ENCODE measurements at regions not wholly inside any gene's neighbourhood (a gene's known extent, or its start where the extent isn't known, plus 50 kb on each side); places are given as distances from the start of the nearest gene placed in this dataset.

GRCh38 chr7:32428546-32428945 is 61.6 kb downstream of the LSM5 start:
- H3K4me3 ChIP-seq (ENCODE audit: low read length in 2 of 2), result no peak overlapping the region
- H3K27me3 ChIP-seq (ENCODE audit: control insufficient read depth in 2 of 2, insufficient read depth in 2 of 2, low read length in 2 of 2), result peaks cover 9 to 11% of the 10 kb centered on the region in 2 donors
- no peak overlapping the region for H3K27ac ChIP-seq (ENCODE audit: low read depth in 2 of 2, low read length in 2 of 2)
- H3K4me1 ChIP-seq (ENCODE audit: control insufficient read depth in 2 of 2, insufficient read depth in 2 of 2, low read length in 2 of 2), result no peaks in the 10 kb centered on the region
- H3K9ac ChIP-seq (ENCODE audit: low read depth in 1 of 2, low read length in 2 of 2), result no peak overlapping the region
- H3K9me3 ChIP-seq (ENCODE audit: control insufficient read depth in 2 of 2, low read length in 2 of 2), result no peaks in the 10 kb centered on the region
- H3K36me3 ChIP-seq (ENCODE audit: control insufficient read depth in 2 of 2, insufficient read depth in 2 of 2, low read length in 2 of 2), result no peaks in the 10 kb centered on the region

DNA sequence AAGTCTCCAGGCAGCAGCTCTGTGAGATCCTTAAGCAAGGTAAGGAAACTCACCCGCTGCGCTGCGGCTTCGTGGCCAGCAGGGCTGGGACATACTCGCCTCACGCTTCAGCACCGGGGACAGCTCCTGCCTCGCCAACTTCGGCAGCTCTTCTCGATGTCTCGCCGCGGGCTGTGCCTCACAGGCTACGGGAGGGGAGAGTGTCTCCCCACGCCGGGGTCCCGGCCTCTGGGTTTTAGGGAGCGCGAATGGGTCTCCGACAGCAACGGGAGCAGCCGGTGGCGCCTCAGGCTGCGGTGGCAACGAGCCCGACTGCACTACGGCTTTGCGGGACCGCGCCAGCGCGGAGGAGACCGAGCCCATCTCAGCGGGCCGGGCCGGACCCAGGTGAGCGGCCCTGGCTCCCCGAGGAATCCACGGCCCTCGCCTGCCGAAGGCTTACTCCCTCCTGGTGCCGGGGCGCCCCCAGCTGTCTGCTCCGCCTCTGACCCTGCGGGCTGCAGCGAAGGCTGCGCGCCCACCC is 62.4 kb downstream of the LSM5 start:
- H3K27ac ChIP-seq (ENCODE audit: low read depth in 2 of 2, low read length in 2 of 2), result no peak overlapping the region
- no peak overlapping the region for H3K9ac ChIP-seq (ENCODE audit: low read depth in 1 of 2, low read length in 2 of 2)
- peaks cover 9 to 11% of the 10 kb centered on the region in 2 donors for H3K27me3 ChIP-seq (ENCODE audit: control insufficient read depth in 2 of 2, insufficient read depth in 2 of 2, low read length in 2 of 2)
- no peaks in the 10 kb centered on the region for H3K36me3 ChIP-seq (ENCODE audit: control insufficient read depth in 2 of 2, insufficient read depth in 2 of 2, low read length in 2 of 2)
- no peaks in the 10 kb centered on the region for H3K4me1 ChIP-seq (ENCODE audit: control insufficient read depth in 2 of 2, insufficient read depth in 2 of 2, low read length in 2 of 2)
- no peak overlapping the region for H3K4me3 ChIP-seq (ENCODE audit: low read length in 2 of 2)
- no peaks in the 10 kb centered on the region for H3K9me3 ChIP-seq (ENCODE audit: control insufficient read depth in 2 of 2, low read length in 2 of 2)

GRCh38 chr7:32416846-32417245 is 73.3 kb downstream of the LSM5 start:
- H3K9ac ChIP-seq (ENCODE audit: low read depth in 1 of 2, low read length in 2 of 2), result no peak overlapping the region
- no peaks in the 10 kb centered on the region for H3K36me3 ChIP-seq (ENCODE audit: control insufficient read depth in 2 of 2, insufficient read depth in 2 of 2, low read length in 2 of 2)
- no peaks in the 10 kb centered on the region for H3K9me3 ChIP-seq (ENCODE audit: control insufficient read depth in 2 of 2, low read length in 2 of 2)
- no peak overlapping the region for H3K4me3 ChIP-seq (ENCODE audit: low read length in 2 of 2)
- H3K27ac ChIP-seq (ENCODE audit: low read depth in 2 of 2, low read length in 2 of 2), result no peak overlapping the region
- H3K27me3 ChIP-seq (ENCODE audit: control insufficient read depth in 2 of 2, insufficient read depth in 2 of 2, low read length in 2 of 2), result no peaks in the 10 kb centered on the region
- no peaks in the 10 kb centered on the region for H3K4me1 ChIP-seq (ENCODE audit: control insufficient read depth in 2 of 2, insufficient read depth in 2 of 2, low read length in 2 of 2)

GRCh38 chr7:32415936-32416335 is 74.2 kb downstream of the LSM5 start:
- Histone ChIP-seq H3K9ac (ENCODE audit: low read depth in 1 of 2, low read length in 2 of 2) (no peak overlapping the region), H3K27me3 (ENCODE audit: control insufficient read depth in 2 of 2, insufficient read depth in 2 of 2, low read length in 2 of 2) (no peaks in the 10 kb centered on the region), H3K4me1 (ENCODE audit: control insufficient read depth in 2 of 2, insufficient read depth in 2 of 2, low read length in 2 of 2) (no peaks in the 10 kb centered on the region), H3K9me3 (ENCODE audit: control insufficient read depth in 2 of 2, low read length in 2 of 2) (no peaks in the 10 kb centered on the region), H3K27ac (ENCODE audit: low read depth in 2 of 2, low read length in 2 of 2) (no peak overlapping the region), H3K4me3 (ENCODE audit: low read length in 2 of 2) (no peak overlapping the region), H3K36me3 (ENCODE audit: control insufficient read depth in 2 of 2, insufficient read depth in 2 of 2, low read length in 2 of 2) (no peaks in the 10 kb centered on the region)

GRCh38 chr7:32415519-32415918 is 74.7 kb downstream of the LSM5 start:
- Histone ChIP-seq H3K4me3 (ENCODE audit: low read length in 2 of 2) (no peak overlapping the region), H3K9me3 (ENCODE audit: control insufficient read depth in 2 of 2, low read length in 2 of 2) (no peaks in the 10 kb centered on the region)

GRCh38 chr7:32412471-32412870 is 77.7 kb downstream of the LSM5 start:
- Histone ChIP-seq H3K9me3 (ENCODE audit: control insufficient read depth in 2 of 2, low read length in 2 of 2) (no peaks in the 10 kb centered on the region), H3K9ac (ENCODE audit: low read depth in 1 of 2, low read length in 2 of 2) (no peak overlapping the region), H3K36me3 (ENCODE audit: control insufficient read depth in 2 of 2, insufficient read depth in 2 of 2, low read length in 2 of 2) (no peaks in the 10 kb centered on the region), H3K4me3 (ENCODE audit: low read length in 2 of 2) (no peak overlapping the region), H3K4me1 (ENCODE audit: control insufficient read depth in 2 of 2, insufficient read depth in 2 of 2, low read length in 2 of 2) (no peaks in the 10 kb centered on the region), H3K27ac (ENCODE audit: low read depth in 2 of 2, low read length in 2 of 2) (no peak overlapping the region), H3K27me3 (ENCODE audit: control insufficient read depth in 2 of 2, insufficient read depth in 2 of 2, low read length in 2 of 2) (no peaks in the 10 kb centered on the region)

More at GRCh38 chr7:32415519-32415918, 74.7 kb downstream of the LSM5 start:
- H3K4me1 ChIP-seq (ENCODE audit: control insufficient read depth in 2 of 2, insufficient read depth in 2 of 2, low read length in 2 of 2), result no peaks in the 10 kb centered on the region
- H3K36me3 ChIP-seq (ENCODE audit: control insufficient read depth in 2 of 2, insufficient read depth in 2 of 2, low read length in 2 of 2), result no peaks in the 10 kb centered on the region
- H3K27me3 ChIP-seq (ENCODE audit: control insufficient read depth in 2 of 2, insufficient read depth in 2 of 2, low read length in 2 of 2), result no peaks in the 10 kb centered on the region
- H3K27ac ChIP-seq (ENCODE audit: low read depth in 2 of 2, low read length in 2 of 2), result no peak overlapping the region
- H3K9ac ChIP-seq (ENCODE audit: low read depth in 1 of 2, low read length in 2 of 2), result no peak overlapping the region

DNA sequence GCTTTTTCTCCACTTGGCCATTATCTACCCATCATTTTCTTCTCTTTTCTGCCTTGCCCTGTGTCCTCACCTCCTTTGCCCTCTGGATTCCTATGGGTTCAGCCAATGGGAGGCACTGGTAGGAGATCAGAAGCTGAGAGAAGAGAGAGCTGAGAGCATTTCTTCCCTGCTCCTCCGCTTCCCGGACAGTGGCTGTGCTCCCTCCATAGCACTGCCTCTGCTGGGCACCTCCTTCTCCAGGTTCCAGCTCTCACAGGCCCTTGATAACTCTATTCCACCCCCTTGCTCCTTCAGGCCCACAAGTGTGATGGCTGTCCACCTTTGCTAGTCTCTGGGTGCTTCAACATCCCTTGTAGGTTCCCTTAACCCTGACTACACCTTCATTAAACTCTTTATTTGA is 79.6 kb downstream of the LSM5 start:
- Histone ChIP-seq H3K36me3 (ENCODE audit: control insufficient read depth in 2 of 2, insufficient read depth in 2 of 2, low read length in 2 of 2) (no peaks in the 10 kb centered on the region), H3K27me3 (ENCODE audit: control insufficient read depth in 2 of 2, insufficient read depth in 2 of 2, low read length in 2 of 2) (no peaks in the 10 kb centered on the region), H3K9ac (ENCODE audit: low read depth in 1 of 2, low read length in 2 of 2) (no peak overlapping the region), H3K9me3 (ENCODE audit: control insufficient read depth in 2 of 2, low read length in 2 of 2) (no peaks in the 10 kb centered on the region), H3K27ac (ENCODE audit: low read depth in 2 of 2, low read length in 2 of 2) (no peak overlapping the region), H3K4me3 (ENCODE audit: low read length in 2 of 2) (no peak overlapping the region), H3K4me1 (ENCODE audit: control insufficient read depth in 2 of 2, insufficient read depth in 2 of 2, low read length in 2 of 2) (no peaks in the 10 kb centered on the region)

GRCh38 chr7:32406386-32406785 is 83.8 kb downstream of the LSM5 start:
- Histone ChIP-seq H3K9ac (ENCODE audit: low read depth in 1 of 2, low read length in 2 of 2) (no peak overlapping the region), H3K27me3 (ENCODE audit: control insufficient read depth in 2 of 2, insufficient read depth in 2 of 2, low read length in 2 of 2) (no peaks in the 10 kb centered on the region), H3K36me3 (ENCODE audit: control insufficient read depth in 2 of 2, insufficient read depth in 2 of 2, low read length in 2 of 2) (no peaks in the 10 kb centered on the region), H3K4me1 (ENCODE audit: control insufficient read depth in 2 of 2, insufficient read depth in 2 of 2, low read length in 2 of 2) (no peaks in the 10 kb centered on the region), H3K27ac (ENCODE audit: low read depth in 2 of 2, low read length in 2 of 2) (no peak overlapping the region), H3K4me3 (ENCODE audit: low read length in 2 of 2) (no peak overlapping the region), H3K9me3 (ENCODE audit: control insufficient read depth in 2 of 2, low read length in 2 of 2) (no peaks in the 10 kb centered on the region)

GRCh38 chr7:32403463-32404229 is 86.5 kb downstream of the LSM5 start:
- H3K4me1 ChIP-seq (ENCODE audit: control insufficient read depth in 2 of 2, insufficient read depth in 2 of 2, low read length in 2 of 2), result no peaks in the 10 kb centered on the region
- no peaks in the 10 kb centered on the region for H3K27me3 ChIP-seq (ENCODE audit: control insufficient read depth in 2 of 2, insufficient read depth in 2 of 2, low read length in 2 of 2)
- H3K27ac ChIP-seq (ENCODE audit: low read depth in 2 of 2, low read length in 2 of 2), result no peak overlapping the region
- no peak overlapping the region for H3K4me3 ChIP-seq (ENCODE audit: low read length in 2 of 2)
- H3K9me3 ChIP-seq (ENCODE audit: control insufficient read depth in 2 of 2, low read length in 2 of 2), result no peaks in the 10 kb centered on the region
- H3K9ac ChIP-seq (ENCODE audit: low read depth in 1 of 2, low read length in 2 of 2), result no peak overlapping the region
- no peaks in the 10 kb centered on the region for H3K36me3 ChIP-seq (ENCODE audit: control insufficient read depth in 2 of 2, insufficient read depth in 2 of 2, low read length in 2 of 2)

DNA sequence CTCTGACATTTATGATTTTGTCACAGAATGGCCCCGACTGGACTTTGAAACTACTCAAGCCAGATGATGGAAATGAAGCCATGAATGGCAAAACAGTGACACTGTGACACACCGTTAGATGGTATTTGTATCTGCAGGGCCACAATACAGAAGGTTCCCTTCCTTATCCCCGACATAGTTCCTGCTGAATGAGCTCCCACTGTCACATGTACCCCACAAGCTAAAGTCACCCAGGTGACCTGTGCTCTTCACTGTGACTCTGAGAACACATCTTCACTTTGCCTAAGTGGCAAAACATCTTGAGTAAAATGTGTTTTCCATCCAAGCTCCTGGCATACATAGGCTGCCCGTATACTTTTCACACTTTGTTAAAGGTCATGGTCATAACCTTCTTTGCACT is 89.5 kb downstream of the LSM5 start:
- Histone ChIP-seq H3K36me3 (ENCODE audit: control insufficient read depth in 2 of 2, insufficient read depth in 2 of 2, low read length in 2 of 2) (no peaks in the 10 kb centered on the region), H3K9ac (ENCODE audit: low read depth in 1 of 2, low read length in 2 of 2) (no peak overlapping the region), H3K4me1 (ENCODE audit: control insufficient read depth in 2 of 2, insufficient read depth in 2 of 2, low read length in 2 of 2) (no peaks in the 10 kb centered on the region), H3K4me3 (ENCODE audit: low read length in 2 of 2) (no peak overlapping the region), H3K9me3 (ENCODE audit: control insufficient read depth in 2 of 2, low read length in 2 of 2) (no peaks in the 10 kb centered on the region), H3K27ac (ENCODE audit: low read depth in 2 of 2, low read length in 2 of 2) (no peak overlapping the region), H3K27me3 (ENCODE audit: control insufficient read depth in 2 of 2, insufficient read depth in 2 of 2, low read length in 2 of 2) (no peaks in the 10 kb centered on the region)
